Endothelial cell of umbilical vein (primary cell): ENCODE measurements at regions not wholly inside any gene's neighbourhood (a gene's known extent, or its start where the extent isn't known, plus 50 kb on each side); places are given as distances from the start of the nearest gene placed in this dataset.

Experiments
- BruUV-seq: library from RNA; stranded (reverse); fragments of 400-500 nt; replicated peaks from 2 replicates; lab custom pipeline; 2021; lab: Mats Ljungman, UMichigan
- CTCF ChIA-PET: fragments of 300-600, 350-600 bp; sonication (Branson Sonifier 250); formaldehyde crosslinking; loops from one replicate; lab custom pipeline; 2021; ENCODE audit warnings: antibody characterized with exemption, inconsistent platforms; lab: Charles Lee
- POLR2A ChIA-PET: fragments of 300-600, 350-600 bp; sonication (Branson Sonifier 250); formaldehyde crosslinking; loops from one replicate; lab custom pipeline; 2021; ENCODE audit warnings: antibody characterized with exemption, inconsistent platforms; lab: Charles Lee
- DNase-seq: peaks from one replicate; pipeline ENCODE4 v3.0.0-alpha.2; 2011; ENCODE audit warnings: low read depth, low spot score
- FAIRE-seq: peaks from 2 replicates; lab custom pipeline; 2011; peaks lifted over from hg19 to GRCh38; lab: Jason Lieb, UNC
- H2AFZ ChIP-seq: 2 replicates; pipeline ENCODE4 v1.6.0; 2012; ENCODE audit warnings: low read depth, low read length, control low read depth, inconsistent platforms
- H3K27ac ChIP-seq: 2 replicates; pipeline ENCODE4 v1.5.1; 2011; ENCODE audit warnings: low read depth, mild to moderate bottlenecking, control low read depth, low read length, moderate library complexity; ENCODE audit not compliant: insufficient read depth
- H3K27me3 ChIP-seq, 2 experiments: 2 replicates each; pipeline versions ENCODE4 v1.6.0 to v1.6.1; 2011; ENCODE audit warnings: low read length in 2 of 2, mixed read lengths in 1 of 2; ENCODE audit not compliant: control insufficient read depth in 2 of 2, insufficient read depth in 2 of 2
- H3K36me3 ChIP-seq, 2 experiments: 2 replicates in 1 of 2; 3 replicates in 1 of 2; pipeline ENCODE4 v1.5.1; 2011; ENCODE audit warnings: low read length in 2 of 2, mild to moderate bottlenecking in 1 of 2, moderate library complexity in 1 of 2; ENCODE audit not compliant: control insufficient read depth in 2 of 2, insufficient read depth in 2 of 2; ENCODE audit errors: extremely low read depth in 1 of 2
- H3K4me1 ChIP-seq: 3 replicates; pipeline ENCODE4 v1.5.1; 2011; ENCODE audit warnings: mild to moderate bottlenecking, low read length; ENCODE audit not compliant: control insufficient read depth, insufficient read depth; ENCODE audit errors: extremely low read depth
- H3K4me2 ChIP-seq: 2 replicates; pipeline ENCODE4 v1.6.1; 2011; ENCODE audit warnings: low read length, control low read depth, mixed read lengths; ENCODE audit not compliant: insufficient read depth
- H3K4me3 ChIP-seq, 3 experiments: fragments of 200-600 bp in 1 of 3; sonication (generic), shearing (Covaris generic) in 1 of 3; replicated peaks in 1 of 3; 2 replicates each; pipeline ENCODE4 v1.5.1; 2011 to 2016; ENCODE audit warnings: control low read depth in 3 of 3, low read length in 3 of 3, mild to moderate bottlenecking in 2 of 3, inconsistent platforms in 1 of 3, low read depth in 1 of 3, moderate library complexity in 1 of 3; ENCODE audit not compliant: insufficient read depth in 1 of 3
- H3K79me2 ChIP-seq: 2 replicates; pipeline ENCODE4 v1.6.0; 2012; ENCODE audit warnings: low read length, inconsistent platforms; ENCODE audit not compliant: control insufficient read depth, insufficient read depth
- H3K9ac ChIP-seq: replicated peaks from 2 replicates; pipeline ENCODE3; 2011; ENCODE audit warnings: low read length, control low read depth; ENCODE audit not compliant: insufficient read depth; ENCODE audit errors: extremely low read depth
- H3K9me1 ChIP-seq: replicated peaks from 3 replicates; pipeline ENCODE4 v1.6.0; 2011; ENCODE audit warnings: mild to moderate bottlenecking, low read length; ENCODE audit not compliant: control insufficient read depth, insufficient read depth; ENCODE audit errors: extremely low read depth
- H3K9me3 ChIP-seq: replicated peaks from 2 replicates; pipeline ENCODE4 v1.5.1; 2012; ENCODE audit warnings: low read length, inconsistent platforms; ENCODE audit not compliant: control insufficient read depth, insufficient read depth
- H4K20me1 ChIP-seq: replicated peaks from 2 replicates; pipeline ENCODE3; 2011; ENCODE audit warnings: mild to moderate bottlenecking, low read length; ENCODE audit not compliant: control insufficient read depth, insufficient read depth; ENCODE audit errors: extremely low read depth
- CTCF ChIP-seq, 2 donors: IDR thresholded peaks; 1 replicate in 1 of 2; 2 replicates in 1 of 2; pipeline ENCODE4 v1.5.1; 2011; ENCODE audit warnings: low read length in 2 of 2, mild to moderate bottlenecking in 2 of 2, moderate library complexity in 2 of 2, control low read depth in 1 of 2, inconsistent platforms in 1 of 2, low read depth in 1 of 2; ENCODE audit not compliant: insufficient read depth in 1 of 2; ENCODE audit errors: extremely low read depth in 1 of 2
- EZH2 ChIP-seq: IDR thresholded peaks from 2 replicates; pipeline ENCODE4 v1.6.1; 2012; ENCODE audit warnings: borderline replicate concordance, low read depth, mild to moderate bottlenecking, moderate library complexity, low read length, inconsistent platforms; ENCODE audit not compliant: severe bottlenecking
- FOS ChIP-seq: IDR thresholded peaks from 2 replicates; pipeline ENCODE4 v1.6.1; 2011; ENCODE audit warnings: mild to moderate bottlenecking, low read length, moderate library complexity, borderline replicate concordance; ENCODE audit not compliant: insufficient read depth
- GATA2 ChIP-seq: IDR thresholded peaks from 2 replicates; pipeline ENCODE4 v1.7.0; 2011; ENCODE audit warnings: low read depth, mild to moderate bottlenecking, moderate library complexity, mixed read lengths, low read length; ENCODE audit not compliant: insufficient read length, insufficient read depth
- JUN ChIP-seq: IDR thresholded peaks from 2 replicates; pipeline ENCODE4 v1.6.1; 2011; ENCODE audit warnings: borderline replicate concordance, low read depth; ENCODE audit not compliant: insufficient read length, insufficient read depth
- MAX ChIP-seq: IDR thresholded peaks from 2 replicates; pipeline ENCODE4 v1.6.1; 2011; ENCODE audit not compliant: insufficient read depth, insufficient read length
- MYC ChIP-seq: IDR thresholded peaks from one replicate; pipeline ENCODE4 v1.6.1; 2011; ENCODE audit warnings: mild to moderate bottlenecking, low read depth, low read length
- POLR2A ChIP-seq: IDR thresholded peaks from 2 replicates; pipeline ENCODE4 v1.6.1; 2012; ENCODE audit warnings: low read depth, mild to moderate bottlenecking, control low read depth, low read length
- POLR2AphosphoS5 ChIP-seq: IDR thresholded peaks from 2 replicates; pipeline ENCODE4 v1.6.1; 2012; ENCODE audit warnings: low read depth, mild to moderate bottlenecking, control low read depth, low read length, moderate library complexity; ENCODE audit not compliant: insufficient read depth
- dilution Hi-C: fragments of 300-500 bp; cut with MboI; formaldehyde crosslinking; loops from one replicate; pipeline ENCODE4 v1.15.0; 2019; ENCODE audit warnings: low sequenced_read_pairs; ENCODE audit not compliant: extremely low pct_ligation_motif_present
- intact Hi-C: fragments of 100-400 bp; cut with micrococcal nuclease; formaldehyde crosslinking; loops from one replicate; pipeline ENCODE4 v1.10.0; 2022

- Histone ChIP-seq H4K20me1 (no peaks in the 10 kb centered on the region), H3K79me2 (no peaks in the 10 kb centered on the region), H3K4me3 (no peak overlapping the region), H3K27ac (no peak overlapping the region), H3K9ac (no peak overlapping the region), H3K4me1 (no peaks in the 10 kb centered on the region), H3K27me3 (no peaks in the 10 kb centered on the region), H3K9me1 (no peaks in the 10 kb centered on the region), H3K36me3 (no peaks in the 10 kb centered on the region), H3K9me3 (peaks cover 3% of the 10 kb centered on the region), H3K4me2 (no peak overlapping the region), H2AFZ (no peak overlapping the region)
- no peak for FAIRE-seq
- dilution Hi-C loops = no loop called here
- CTCF ChIA-PET = no interaction called here
- POLR2A ChIA-PET = no interaction called here
- intact Hi-C loops = no loop called here
- DNase-seq = no peak
- no TSS peak for BruUV-seq
- TF ChIP-seq POLR2AphosphoS5 (no peak), MAX (no peak), CTCF (IDR thresholded peaks at IDR 0.05; ENCODE audit: extremely low read depth in 1 of 2, insufficient read depth in 1 of 2, low read depth in 1 of 2, low read length in 2 of 2) (no peak), GATA2 (no peak), FOS (no peak), JUN (no peak), MYC (no peak), POLR2A (no peak), EZH2 (no peak)
These were observed 1379.0 kb upstream of the MAP3K7 start for GRCh38 chr6:91965872-91966271.
